OCI-LY7 (cell line): ENCODE measurements at regions not wholly inside any gene's neighbourhood (a gene's known extent, or its start where the extent isn't known, plus 50 kb on each side); places are given as distances from the start of the nearest gene placed in this dataset.

Experiments
- BruUV-seq: library from RNA; stranded (reverse); fragments of 400-500 nt; replicated peaks from 2 replicates; lab custom pipeline; 2021; lab: Mats Ljungman, UMichigan
- CTCF ChIA-PET: fragments of 300-600 bp; sonication (Branson Sonifier 250); formaldehyde crosslinking; loops from one replicate; lab custom pipeline; 2022; ENCODE audit warnings: antibody characterized with exemption; ENCODE audit not compliant: unreplicated experiment; lab: Charles Lee
- POLR2A ChIA-PET: fragments of 300-600 bp; sonication (Branson Sonifier 250); formaldehyde crosslinking; loops from one replicate; lab custom pipeline; 2022; ENCODE audit warnings: antibody characterized with exemption; lab: Charles Lee
- DNase-seq: peaks from one replicate; pipeline ENCODE4 v3.0.0-alpha.2; 2015; ENCODE audit warnings: low spot score
- H2AFZ ChIP-seq: fragments of 200-600 bp; sonication (generic), shearing (Covaris generic); 2 replicates; pipeline ENCODE4 v1.6.1; 2014; ENCODE audit warnings: mild to moderate bottlenecking, antibody characterized with exemption, low read length, moderate library complexity
- H3K27ac ChIP-seq: fragments of 200-600 bp; sonication (generic); 2 replicates; pipeline ENCODE4 v1.5.1; 2014; ENCODE audit warnings: mixed run types, low read depth, mild to moderate bottlenecking, moderate library complexity, low read length, inconsistent platforms; ENCODE audit not compliant: poor library complexity, severe bottlenecking
- H3K36me3 ChIP-seq: fragments of 200-600 bp; sonication (generic); 2 replicates; pipeline ENCODE4 v1.6.1; 2014; ENCODE audit warnings: mild to moderate bottlenecking, antibody characterized with exemption, low read length, moderate library complexity, mixed read lengths; ENCODE audit not compliant: insufficient read depth
- H3K4me1 ChIP-seq: fragments of 200-600 bp; sonication (generic); 2 replicates; pipeline ENCODE4 v1.5.1; 2014; ENCODE audit warnings: mild to moderate bottlenecking, low read length; ENCODE audit not compliant: insufficient read depth, poor library complexity, severe bottlenecking
- H3K4me2 ChIP-seq: fragments of 200-600 bp; sonication (generic); 2 replicates; pipeline ENCODE4 v1.6.1; 2014; ENCODE audit warnings: mild to moderate bottlenecking, low read length
- H3K4me3 ChIP-seq: fragments of 200-600 bp; sonication (generic); 2 replicates; pipeline ENCODE4 v1.5.1; 2014; ENCODE audit warnings: mild to moderate bottlenecking, low read depth, low read length; ENCODE audit not compliant: poor library complexity, severe bottlenecking
- H3K79me2 ChIP-seq: fragments of 200-600 bp; sonication (generic); 2 replicates; pipeline ENCODE4 v1.6.1; 2016; ENCODE audit warnings: low read depth, mild to moderate bottlenecking, low read length, moderate library complexity, mixed read lengths; ENCODE audit not compliant: insufficient read depth
- H3K9me2 ChIP-seq: fragments of 200-600 bp; sonication (generic); 2 replicates; pipeline ENCODE4 v1.6.1; 2016; ENCODE audit warnings: mild to moderate bottlenecking, low read length, mixed read lengths; ENCODE audit not compliant: insufficient read depth
- H3K9me3 ChIP-seq: fragments of 200-600 bp; sonication (generic); 2 replicates; pipeline ENCODE4 v1.6.1; 2014; ENCODE audit warnings: mild to moderate bottlenecking, mixed run types, low read length, mixed read lengths
- H4K20me1 ChIP-seq: fragments of 200-600 bp; sonication (generic); 2 replicates; pipeline ENCODE4 v1.6.1; 2014; ENCODE audit warnings: mild to moderate bottlenecking, antibody characterized with exemption, low read length, moderate library complexity, mixed read lengths; ENCODE audit not compliant: insufficient read depth
- EZH2phosphoT487 ChIP-seq: fragments of 200-600 bp; sonication (generic); IDR thresholded peaks from 2 replicates; pipeline ENCODE4 v1.6.1; 2018; ENCODE audit warnings: low read depth, borderline replicate concordance, mild to moderate bottlenecking, mixed run types, antibody characterized with exemption, low read length, moderate library complexity, mixed read lengths
- intact Hi-C: fragments of 100-400 bp; cut with micrococcal nuclease; formaldehyde crosslinking; loops from one replicate; pipeline ENCODE4 v1.10.0; 2022; ENCODE audit not compliant: unreplicated experiment
- TF ChIP-seq, protein P1 (sequence below): fragments of 200-600 bp; sonication (generic); conservative IDR thresholded peaks from 2 replicates; pipeline ENCODE4 v1.5.1; 2014; ENCODE audit warnings: mild to moderate bottlenecking, antibody characterized with exemption, low read length, moderate library complexity, mixed read lengths

DNA sequence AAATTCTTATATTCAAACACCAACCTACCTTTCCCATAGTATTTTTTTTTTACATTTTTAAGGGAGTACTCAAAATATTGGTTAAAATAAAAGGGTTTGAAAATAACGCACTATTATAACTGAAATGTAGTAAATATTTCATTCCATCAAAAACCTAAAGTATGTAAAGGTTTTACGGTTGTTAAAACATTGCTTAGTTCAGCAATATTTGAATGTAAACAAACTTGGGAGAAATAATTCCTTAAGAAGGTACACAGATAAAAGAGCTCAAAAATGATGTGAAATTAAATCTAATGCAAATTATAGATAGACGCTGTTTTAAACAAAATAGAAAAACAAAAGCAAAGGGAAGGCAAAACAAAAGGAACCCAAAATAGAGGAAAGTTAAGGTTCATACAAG lies 1476.9 kb downstream of the PCDH18 start:
- intact Hi-C loops: no loop called here
- ChIA-PET POLR2A (no interaction called here), CTCF (no interaction called here)

DNA sequence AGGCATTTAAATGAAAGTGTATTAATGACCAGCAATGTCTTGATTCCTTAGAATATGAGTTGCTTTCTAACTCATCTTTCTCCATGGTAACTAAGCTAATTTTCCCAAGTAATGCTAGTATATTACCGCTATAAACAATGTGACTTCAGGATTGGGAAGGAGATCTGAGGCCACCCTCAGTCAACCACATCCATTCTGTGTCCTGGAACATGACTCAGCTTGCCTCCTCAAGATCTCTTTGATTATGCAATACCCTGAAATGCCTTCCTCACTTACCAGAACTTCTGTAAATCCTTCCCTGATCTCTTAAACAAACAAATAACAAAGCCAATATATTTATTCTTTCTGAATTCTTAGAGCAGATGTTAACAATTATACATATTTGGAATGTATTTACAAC lies 1495.5 kb downstream of the PCDH18 start:
- Histone ChIP-seq H3K9me2 (no peaks in the 10 kb centered on the region), H3K27ac (no peak overlapping the region), H3K4me3 (no peak overlapping the region), H3K4me1 (no peaks in the 10 kb centered on the region), H4K20me1 (no peaks in the 10 kb centered on the region), H3K4me2 (no peak overlapping the region), H3K9me3 (no peaks in the 10 kb centered on the region), H3K79me2 (no peaks in the 10 kb centered on the region), H2AFZ (no peak overlapping the region), H3K36me3 (no peaks in the 10 kb centered on the region)
- BruUV-seq: no TSS peak
- DNase-seq: no peak
- no peak for TF ChIP-seq EZH2phosphoT487
- TF ChIP-seq, protein P1, sequence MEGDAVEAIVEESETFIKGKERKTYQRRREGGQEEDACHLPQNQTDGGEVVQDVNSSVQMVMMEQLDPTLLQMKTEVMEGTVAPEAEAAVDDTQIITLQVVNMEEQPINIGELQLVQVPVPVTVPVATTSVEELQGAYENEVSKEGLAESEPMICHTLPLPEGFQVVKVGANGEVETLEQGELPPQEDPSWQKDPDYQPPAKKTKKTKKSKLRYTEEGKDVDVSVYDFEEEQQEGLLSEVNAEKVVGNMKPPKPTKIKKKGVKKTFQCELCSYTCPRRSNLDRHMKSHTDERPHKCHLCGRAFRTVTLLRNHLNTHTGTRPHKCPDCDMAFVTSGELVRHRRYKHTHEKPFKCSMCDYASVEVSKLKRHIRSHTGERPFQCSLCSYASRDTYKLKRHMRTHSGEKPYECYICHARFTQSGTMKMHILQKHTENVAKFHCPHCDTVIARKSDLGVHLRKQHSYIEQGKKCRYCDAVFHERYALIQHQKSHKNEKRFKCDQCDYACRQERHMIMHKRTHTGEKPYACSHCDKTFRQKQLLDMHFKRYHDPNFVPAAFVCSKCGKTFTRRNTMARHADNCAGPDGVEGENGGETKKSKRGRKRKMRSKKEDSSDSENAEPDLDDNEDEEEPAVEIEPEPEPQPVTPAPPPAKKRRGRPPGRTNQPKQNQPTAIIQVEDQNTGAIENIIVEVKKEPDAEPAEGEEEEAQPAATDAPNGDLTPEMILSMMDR: no peak
- intact Hi-C loops: no loop called here
- ChIA-PET CTCF (no interaction called here), POLR2A (no interaction called here)

More for the DNA sequence above, 1476.9 kb downstream of the PCDH18 start:
- BruUV-seq: no TSS peak
- no peaks in the 10 kb centered on the region for H3K79me2 ChIP-seq
- H3K9me2 ChIP-seq: no peaks in the 10 kb centered on the region
- no peak overlapping the region for H3K4me3 ChIP-seq
- H3K27ac ChIP-seq: no peak overlapping the region
- no peaks in the 10 kb centered on the region for H3K36me3 ChIP-seq
- no peaks in the 10 kb centered on the region for H4K20me1 ChIP-seq
- H2AFZ ChIP-seq: no peak overlapping the region
- H3K4me1 ChIP-seq: no peaks in the 10 kb centered on the region
- H3K4me2 ChIP-seq: no peak overlapping the region
- no peak for DNase-seq
- TF ChIP-seq EZH2phosphoT487: no peak
- TF ChIP-seq, protein P1: no peak
- H3K9me3 ChIP-seq: no peaks in the 10 kb centered on the region

DNA sequence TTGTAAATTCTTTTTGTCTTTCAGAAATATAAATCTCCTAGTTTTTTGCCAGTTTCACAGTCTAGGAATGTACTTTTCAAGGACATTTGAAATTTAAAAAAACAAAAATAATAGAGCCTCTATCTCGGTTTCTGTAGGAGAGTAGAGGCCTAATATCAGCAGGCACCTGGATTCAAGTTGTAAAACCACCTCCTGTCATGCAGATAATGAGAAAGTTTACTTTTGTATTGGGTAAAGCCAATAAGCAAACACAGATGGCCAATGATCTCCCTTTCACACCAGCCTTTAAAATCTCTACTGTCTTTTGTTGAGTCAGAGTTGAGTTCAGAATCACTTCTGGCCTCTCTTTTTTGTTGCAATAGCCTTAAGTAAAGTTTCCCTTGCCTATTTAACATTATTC lies 1499.9 kb downstream of the PCDH18 start:
- Histone ChIP-seq H3K4me3 (no peak overlapping the region), H3K36me3 (no peaks in the 10 kb centered on the region), H3K4me1 (no peaks in the 10 kb centered on the region), H2AFZ (no peak overlapping the region), H3K9me3 (no peaks in the 10 kb centered on the region), H3K9me2 (no peaks in the 10 kb centered on the region), H4K20me1 (no peaks in the 10 kb centered on the region), H3K4me2 (no peak overlapping the region), H3K79me2 (no peaks in the 10 kb centered on the region), H3K27ac (no peak overlapping the region)
- DNase-seq: no peak
- ChIA-PET CTCF (no interaction called here), POLR2A (no interaction called here)
- TF ChIP-seq EZH2phosphoT487: no peak
- TF ChIP-seq, protein P1: no peak
- no TSS peak for BruUV-seq
- intact Hi-C loops: no loop called here
